ENCODE measurements at regions not wholly inside any gene's neighbourhood (a gene's known extent, or its start where the extent isn't known, plus 50 kb on each side); places are given as distances from the start of the nearest gene placed in this dataset.
"Not testable (repeated sequence)": the region's sequence is repeated elsewhere in the genome, so short reads cannot be mapped to it uniquely, and the experiment has no call there.

- intact Hi-C loops (cut with micrococcal nuclease), result no loop called here
Measured at GRCh38 chrX:117508021-117508420, 608.6 kb downstream of the KLHL13 start.

GRCh38 chrX:117487421-117487820 lies 629.2 kb downstream of the KLHL13 start:
- intact Hi-C loops (cut with micrococcal nuclease), result no loop called here

DNA sequence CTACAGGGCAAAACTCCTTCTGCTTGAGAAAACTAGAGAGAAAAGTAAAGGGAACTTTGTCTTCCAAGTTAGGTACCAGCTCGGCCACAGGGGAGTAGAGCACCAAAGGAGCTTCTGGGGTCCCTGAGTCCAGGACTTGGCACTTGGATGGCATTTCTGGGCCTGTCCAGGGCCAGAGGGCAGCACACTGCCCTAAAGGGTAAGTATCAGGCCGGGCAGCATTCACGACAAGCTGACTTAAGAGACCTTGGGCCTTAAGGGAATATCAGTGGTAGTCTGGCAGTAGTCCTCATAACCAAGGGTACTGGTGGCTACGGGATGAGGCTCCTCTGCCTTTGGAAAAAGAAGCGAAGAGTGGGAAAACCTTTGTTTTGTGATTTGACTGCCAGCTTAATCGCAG lies 632.7 kb downstream of the KLHL13 start:
- intact Hi-C loops (cut with micrococcal nuclease), result no loop called here

DNA sequence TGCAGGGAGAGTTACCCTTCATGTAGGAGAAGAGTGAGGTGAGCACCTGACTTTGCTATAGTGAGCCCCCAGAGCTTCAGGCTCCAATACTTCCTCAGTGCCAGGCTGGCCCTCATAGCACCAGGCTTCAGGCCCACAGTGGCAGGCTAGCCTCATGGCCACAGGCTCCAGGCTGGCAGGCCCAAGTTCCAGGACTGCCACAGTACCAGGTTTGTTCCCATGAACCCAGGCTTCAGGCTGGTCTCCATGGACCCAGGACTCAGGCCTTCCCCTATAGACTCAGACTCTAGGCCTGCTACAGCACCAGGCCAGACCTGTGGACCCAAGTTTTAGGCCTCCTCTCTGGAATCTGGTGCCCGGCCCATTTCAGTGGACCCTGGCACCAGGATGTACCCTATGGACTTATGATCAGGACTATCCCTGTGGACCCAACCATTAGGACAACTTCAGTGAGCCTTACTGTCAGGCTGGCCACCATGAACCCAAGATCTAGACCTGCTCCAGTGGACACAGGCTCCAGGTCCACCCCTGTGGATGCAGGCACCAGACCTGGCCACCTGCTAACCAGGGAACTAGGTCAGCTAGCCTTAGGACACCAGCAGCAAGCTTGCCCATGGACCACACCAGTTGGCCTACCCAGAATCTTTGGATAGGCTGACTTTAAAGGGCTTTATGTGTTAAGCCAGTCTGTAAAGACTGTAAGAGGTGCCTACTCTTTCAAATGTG lies 658.2 kb downstream of the KLHL13 start:
- intact Hi-C loops (cut with micrococcal nuclease), result no loop called here

GRCh38 chrX:117455787-117456186 lies 660.8 kb downstream of the KLHL13 start:
- intact Hi-C loops (cut with micrococcal nuclease), result no loop called here

GRCh38 chrX:117429501-117429900 lies 687.1 kb downstream of the KLHL13 start:
- intact Hi-C loops (cut with micrococcal nuclease), result no loop called here

DNA sequence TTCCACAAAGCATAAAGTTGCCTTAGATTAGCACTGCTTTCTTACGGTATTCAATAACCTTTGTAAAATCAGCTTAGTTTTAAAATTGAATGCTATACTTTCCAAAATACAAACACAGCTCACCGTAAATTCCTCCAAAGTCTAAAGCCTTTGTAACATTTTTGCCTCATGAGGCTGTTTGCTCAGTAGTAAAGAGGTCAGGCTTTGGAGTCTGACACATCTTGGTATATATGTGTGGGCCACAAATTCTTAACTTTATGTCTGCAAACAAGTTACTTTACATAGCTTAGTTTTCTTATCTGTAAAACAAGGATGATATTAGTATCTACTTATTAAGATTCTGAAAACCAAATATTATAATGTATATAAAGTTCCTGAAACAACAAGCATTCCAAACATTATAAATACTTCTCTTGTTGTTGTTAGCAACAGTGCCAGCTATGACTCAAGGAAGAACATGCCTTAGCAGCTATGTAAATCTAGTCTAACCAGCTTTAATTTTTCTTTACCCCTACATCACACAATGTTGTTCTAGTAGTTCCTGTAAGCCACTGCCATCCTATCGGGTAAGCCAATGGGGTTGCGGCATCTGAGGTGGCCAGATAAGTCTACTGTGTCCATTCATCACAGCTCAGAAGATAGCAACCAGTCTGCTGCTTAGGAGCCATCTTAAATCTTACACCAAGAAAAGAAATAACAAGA lies 709.0 kb downstream of the KLHL13 start:
- intact Hi-C loops (cut with micrococcal nuclease), result no loop called here

- intact Hi-C loops (cut with micrococcal nuclease), result no loop called here
Measured at GRCh38 chrX:117400839-117401238, 715.8 kb downstream of the KLHL13 start.

GRCh38 chrX:117400005-117400404 lies 716.6 kb downstream of the KLHL13 start:
- intact Hi-C loops (cut with micrococcal nuclease), result no loop called here

GRCh38 chrX:117397844-117398243 lies 718.8 kb downstream of the KLHL13 start:
- intact Hi-C loops (cut with micrococcal nuclease), result no loop called here

- intact Hi-C loops (cut with micrococcal nuclease), result not testable (repeated sequence)
Measured at GRCh38 chrX:117394506-117395070, 722.0 kb downstream of the KLHL13 start.

DNA sequence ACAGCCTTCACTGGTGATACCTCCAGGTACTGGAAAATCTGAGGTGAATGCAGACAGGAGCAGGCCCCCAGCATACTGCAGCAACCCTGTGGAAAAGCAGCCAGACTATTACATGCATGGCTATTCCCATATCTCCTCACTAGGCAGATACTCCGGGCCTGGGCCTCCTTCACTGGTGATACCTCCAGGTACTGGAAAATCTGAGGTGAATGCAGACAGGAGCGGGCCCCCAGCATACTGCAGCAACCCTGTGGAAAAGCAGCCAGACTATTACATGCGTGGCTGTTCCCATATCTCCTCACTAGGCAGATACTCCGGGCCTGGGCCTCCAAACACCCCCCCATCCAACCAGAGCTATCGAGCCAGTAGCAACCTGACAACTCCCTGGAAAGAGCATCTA lies 724.2 kb downstream of the KLHL13 start:
- intact Hi-C loops (cut with micrococcal nuclease), result not testable (repeated sequence)

GRCh38 chrX:117376460-117376859 lies 740.1 kb downstream of the KLHL13 start:
- intact Hi-C loops (cut with micrococcal nuclease), result no loop called here

DNA sequence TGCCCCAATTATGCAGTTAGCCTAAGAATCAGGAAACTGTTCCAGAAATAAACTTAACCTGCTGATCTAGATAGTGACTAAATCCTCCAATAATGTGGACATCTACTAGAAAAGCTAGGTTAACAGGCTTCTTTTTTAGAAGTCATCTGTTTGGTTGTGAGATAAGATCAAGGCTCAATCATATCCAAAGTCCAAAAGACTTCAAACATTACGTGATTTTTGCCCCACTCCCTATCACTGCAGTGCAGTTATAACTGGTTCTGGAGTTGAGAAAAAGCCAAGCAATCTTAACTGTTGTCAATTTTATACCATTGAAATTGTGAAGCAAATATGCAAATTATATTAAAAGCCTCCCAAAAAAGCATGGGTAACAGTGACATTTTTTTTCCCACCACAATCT lies 781.4 kb downstream of the KLHL13 start:
- intact Hi-C loops (cut with micrococcal nuclease), result no loop called here

DNA sequence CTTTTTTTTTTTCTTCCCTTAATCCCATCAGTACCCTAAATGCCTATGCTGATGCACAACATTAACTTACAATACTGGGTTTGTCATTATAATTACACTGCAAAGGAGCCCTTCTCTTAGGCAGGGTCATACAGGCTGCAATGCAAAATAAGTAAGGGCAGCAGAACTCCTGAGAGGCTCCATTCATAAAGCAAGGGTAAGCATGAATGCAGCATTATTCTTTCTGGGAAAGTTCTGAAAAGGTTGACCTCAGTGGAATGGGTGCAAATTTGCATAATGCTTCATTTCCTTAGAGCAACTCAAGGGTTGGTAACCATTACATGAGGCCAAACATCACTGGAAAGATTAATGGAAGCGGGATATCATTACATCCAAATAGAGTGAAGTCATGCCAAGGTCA lies 789.2 kb downstream of the KLHL13 start:
- intact Hi-C loops (cut with micrococcal nuclease), result no loop called here

- intact Hi-C loops (cut with micrococcal nuclease), result no loop called here
Measured at GRCh38 chrX:117325706-117326105, 790.9 kb downstream of the KLHL13 start.

DNA sequence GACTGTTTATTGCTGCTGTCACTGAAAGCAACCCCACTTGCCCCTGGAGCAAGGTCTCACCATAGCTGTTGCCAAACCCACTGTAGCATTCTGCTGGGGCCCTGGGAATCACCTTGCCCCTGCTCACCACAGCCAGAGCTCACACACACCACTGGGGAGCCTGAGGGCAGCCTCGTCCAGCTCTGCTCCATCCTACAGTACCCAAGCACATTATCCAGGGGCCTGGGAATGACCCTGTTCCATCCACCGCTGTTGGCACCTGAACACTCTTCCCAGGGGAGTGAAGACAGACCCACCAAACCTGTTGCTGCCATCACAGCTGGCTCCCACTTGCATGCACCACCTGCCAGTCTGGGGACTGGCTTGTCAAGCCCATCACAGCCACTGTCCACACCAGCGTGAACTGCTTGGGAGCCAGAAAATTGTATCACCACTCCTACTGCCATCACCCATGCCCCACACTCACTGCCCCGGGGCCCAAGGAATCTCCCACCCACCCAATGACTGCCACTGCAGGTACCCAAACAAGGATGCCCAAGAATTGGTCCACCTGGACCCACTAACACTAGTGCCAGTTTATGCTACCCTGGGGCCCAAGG lies 811.3 kb downstream of the KLHL13 start:
- intact Hi-C loops (cut with micrococcal nuclease), result no loop called here

- intact Hi-C loops (cut with micrococcal nuclease), result no loop called here
Measured at GRCh38 chrX:117301086-117301485, 815.5 kb downstream of the KLHL13 start.

DNA sequence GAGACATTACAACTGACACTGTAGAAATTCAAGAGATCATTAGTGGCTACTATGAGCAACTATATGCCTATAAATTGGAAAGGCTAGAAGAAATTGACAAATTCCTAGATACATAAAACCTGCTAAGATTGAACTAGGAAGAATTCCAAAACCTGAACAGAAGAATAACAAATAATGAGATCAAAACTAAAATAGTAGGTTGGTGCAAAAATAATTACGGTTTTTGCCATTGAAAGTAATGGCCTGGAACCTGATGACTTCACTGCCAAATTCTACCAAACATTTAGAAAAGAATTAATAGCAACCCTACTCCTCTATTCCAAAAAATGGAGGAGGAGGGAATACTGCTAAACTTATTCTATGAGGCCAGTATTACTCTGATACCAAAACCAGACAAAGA lies 824.9 kb downstream of the KLHL13 start:
- intact Hi-C loops (cut with micrococcal nuclease), result no loop called here

GRCh38 chrX:117274965-117275364 lies 812.2 kb upstream of the CT83 start:
- intact Hi-C loops (cut with micrococcal nuclease), result no loop called here

Data from T-helper 1 cell treated with Interleukin-12 subunit alpha and Interleukin-12 subunit beta and Interleukin-4 antibody, amounts not matched to agents 30 ng/mL and 1 ng/mL, for 36 hours (primary cell).